Transverse colon (tissue), 4 donors: ENCODE measurements at regions not wholly inside any gene's neighbourhood (a gene's known extent, or its start where the extent isn't known, plus 50 kb on each side); places are given as distances from the start of the nearest gene placed in this dataset.

Experiments used
- DNase-seq: peaks from one replicate; pipeline ENCODE4 v3.0.0-alpha.2; 2019
- H3K27ac ChIP-seq, 4 donors: fragments of 200-600 bp; sonication (generic); 2 replicates each; pipeline ENCODE4 v1.5.1; 2016 to 2018; ENCODE audit warnings: inconsistent platforms in 4 of 4
- H3K27me3 ChIP-seq: fragments of 200-600 bp; sonication (generic); 2 replicates; pipeline ENCODE4 v1.5.1; 2017; ENCODE audit warnings: inconsistent platforms
- H3K36me3 ChIP-seq, 4 donors: fragments of 200-600 bp; sonication (generic); 2 replicates each; pipeline ENCODE4 v1.5.1; 2017 to 2019; ENCODE audit warnings: inconsistent platforms in 4 of 4
- H3K4me1 ChIP-seq, 4 donors: fragments of 200-600 bp; sonication (generic); 2 replicates each; pipeline ENCODE4 v1.5.1; 2017 to 2020; ENCODE audit warnings: inconsistent platforms in 4 of 4
- H3K4me3 ChIP-seq, 4 donors: fragments of 200-600 bp; sonication (generic); 1 replicate in 1 of 4; 2 replicates in 3 of 4; pipeline versions ENCODE4 v1.5.1 to v1.6.1; 2017 to 2019; ENCODE audit warnings: inconsistent platforms in 4 of 4
- H3K9me3 ChIP-seq, 2 donors: fragments of 200-600 bp; sonication (generic); 2 replicates each; pipeline ENCODE4 v1.5.1; 2017 to 2019; ENCODE audit warnings: inconsistent platforms in 2 of 2
- EP300 ChIP-seq: sonication (generic); formaldehyde crosslinking; IDR thresholded peaks from one replicate; pipeline ENCODE4 v1.6.1; 2017; ENCODE audit warnings: antibody characterized with exemption, low read depth
- POLR2A ChIP-seq: fragments of 450-650 bp; IDR thresholded peaks from one replicate; pipeline ENCODE4 v1.6.1; 2016; ENCODE audit warnings: antibody characterized with exemption, mild to moderate bottlenecking, moderate library complexity
- POLR2AphosphoS5 ChIP-seq, 3 donors: sonication (generic); formaldehyde crosslinking; IDR thresholded peaks; one replicate each; pipeline ENCODE4 v1.6.1; 2016; ENCODE audit warnings: antibody characterized with exemption in 3 of 3
- WGBS, 2 donors: methylation state at CpG; one replicate each; pipeline ENCODE4 v1.1.5; 2018; ENCODE audit warnings: low coverage in 1 of 2; 5-methylcytosine and 5-hydroxymethylcytosine counted together
- in situ Hi-C, 4 donors: fragments of 200-750 bp; cut with MboI; loops; one replicate each; pipeline versions ENCODE4 v1.15.0 to v1.15.1; 2017; ENCODE audit warnings: low sequenced_read_pairs in 3 of 4, low pct_ligation_motif_present in 1 of 4, low pct_unique_long_range_greater_than_20kb in 1 of 4
- intact Hi-C: fragments of 100-400 bp; cut with DNase I; formaldehyde crosslinking; loops from one replicate; pipeline ENCODE4 v1.15.1; 2023; ENCODE audit warnings: low total_unique reads
- TF ChIP-seq, protein P1 (sequence below), 5 experiments: fragments of 200-600 bp in 3 of 5; fragments of 450-650 bp in 2 of 5; sonication (generic) in 3 of 5; IDR thresholded peaks; 1 replicate in 2 of 5; 2 replicates in 3 of 5; pipeline ENCODE4 v1.5.1; 2016 to 2017; ENCODE audit warnings: antibody characterized with exemption in 5 of 5, inconsistent platforms in 3 of 5, mild to moderate bottlenecking in 2 of 5, moderate library complexity in 1 of 5

DNA sequence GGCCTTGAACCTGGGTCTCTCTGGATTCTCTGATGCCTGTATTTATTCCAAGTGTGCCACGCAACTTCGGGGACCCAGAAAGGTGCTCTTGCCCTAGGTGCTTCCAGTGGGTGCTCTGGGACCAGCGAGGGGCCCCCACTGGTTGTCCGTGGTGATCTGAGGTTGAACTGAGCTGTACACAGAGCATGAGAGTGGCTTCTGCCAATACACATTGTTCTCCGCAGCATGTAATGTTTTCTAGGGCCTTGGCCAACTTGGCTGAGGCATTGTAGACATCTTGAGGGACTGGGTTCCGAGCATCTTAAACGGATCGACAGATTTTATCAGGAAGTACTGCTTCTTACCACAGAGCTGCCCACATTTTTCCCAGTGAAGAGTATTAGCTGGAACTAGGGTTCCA, 117.9 kb downstream of the MTX3 start:
- TF ChIP-seq POLR2A (no peak), POLR2AphosphoS5 (IDR thresholded peaks at IDR 0.05) (no peak), EP300 (no peak)
- TF ChIP-seq, protein P1, sequence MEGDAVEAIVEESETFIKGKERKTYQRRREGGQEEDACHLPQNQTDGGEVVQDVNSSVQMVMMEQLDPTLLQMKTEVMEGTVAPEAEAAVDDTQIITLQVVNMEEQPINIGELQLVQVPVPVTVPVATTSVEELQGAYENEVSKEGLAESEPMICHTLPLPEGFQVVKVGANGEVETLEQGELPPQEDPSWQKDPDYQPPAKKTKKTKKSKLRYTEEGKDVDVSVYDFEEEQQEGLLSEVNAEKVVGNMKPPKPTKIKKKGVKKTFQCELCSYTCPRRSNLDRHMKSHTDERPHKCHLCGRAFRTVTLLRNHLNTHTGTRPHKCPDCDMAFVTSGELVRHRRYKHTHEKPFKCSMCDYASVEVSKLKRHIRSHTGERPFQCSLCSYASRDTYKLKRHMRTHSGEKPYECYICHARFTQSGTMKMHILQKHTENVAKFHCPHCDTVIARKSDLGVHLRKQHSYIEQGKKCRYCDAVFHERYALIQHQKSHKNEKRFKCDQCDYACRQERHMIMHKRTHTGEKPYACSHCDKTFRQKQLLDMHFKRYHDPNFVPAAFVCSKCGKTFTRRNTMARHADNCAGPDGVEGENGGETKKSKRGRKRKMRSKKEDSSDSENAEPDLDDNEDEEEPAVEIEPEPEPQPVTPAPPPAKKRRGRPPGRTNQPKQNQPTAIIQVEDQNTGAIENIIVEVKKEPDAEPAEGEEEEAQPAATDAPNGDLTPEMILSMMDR (IDR thresholded peaks at IDR 0.05): no peak
- H3K27ac ChIP-seq: no peak overlapping the region
- 88% methylated on average over 8 of the region's 8 CpGs; no CpG with 5 or more reads in 1 of the 2 donors for WGBS, 2 donors
- in situ Hi-C loops: no loop called here
- DNase-seq: no peak
- no peaks in the 10 kb centered on the region for H3K36me3 ChIP-seq
- H3K27me3 ChIP-seq: no peaks in the 10 kb centered on the region
- intact Hi-C loops: no loop called here
- H3K4me1 ChIP-seq: no peaks in the 10 kb centered on the region
- H3K4me3 ChIP-seq: no peak overlapping the region
- no peaks in the 10 kb centered on the region for H3K9me3 ChIP-seq

DNA sequence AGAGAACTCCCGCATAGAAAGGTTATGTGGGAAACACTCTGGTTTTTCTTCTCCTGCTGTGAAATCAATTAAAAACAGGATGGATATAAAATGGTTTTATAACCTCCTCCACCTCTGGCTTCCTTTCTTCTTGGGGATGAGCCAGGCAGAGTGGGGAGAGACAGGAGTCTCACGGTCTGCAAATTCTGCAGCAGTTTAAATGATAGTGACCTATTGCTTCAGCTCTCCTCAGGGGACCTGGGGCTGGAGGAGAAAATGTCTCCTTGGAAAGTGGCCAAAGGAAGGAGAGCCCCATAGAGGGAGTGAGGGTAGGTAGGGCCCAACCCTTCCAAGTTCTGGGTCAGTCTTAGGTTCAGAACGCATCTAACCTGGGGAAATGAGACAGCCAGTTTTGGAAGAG, 118.8 kb downstream of the MTX3 start:
- 20 to 63% methylated on average over 1 to 3 of the region's 3 CpGs for WGBS, 2 donors
- Histone ChIP-seq H3K36me3 (no peaks in the 10 kb centered on the region), H3K4me1 (no peaks in the 10 kb centered on the region), H3K27ac (no peak overlapping the region), H3K9me3 (no peaks in the 10 kb centered on the region), H3K4me3 (no peak overlapping the region), H3K27me3 (no peaks in the 10 kb centered on the region)
- intact Hi-C loops: no loop called here
- in situ Hi-C loops: no loop called here
- DNase-seq: no peak
- no peak for TF ChIP-seq EP300
- TF ChIP-seq, protein P1 (IDR thresholded peaks at IDR 0.05): no peak
- no peak for TF ChIP-seq POLR2A
- TF ChIP-seq POLR2AphosphoS5 (IDR thresholded peaks at IDR 0.05): no peak

DNA sequence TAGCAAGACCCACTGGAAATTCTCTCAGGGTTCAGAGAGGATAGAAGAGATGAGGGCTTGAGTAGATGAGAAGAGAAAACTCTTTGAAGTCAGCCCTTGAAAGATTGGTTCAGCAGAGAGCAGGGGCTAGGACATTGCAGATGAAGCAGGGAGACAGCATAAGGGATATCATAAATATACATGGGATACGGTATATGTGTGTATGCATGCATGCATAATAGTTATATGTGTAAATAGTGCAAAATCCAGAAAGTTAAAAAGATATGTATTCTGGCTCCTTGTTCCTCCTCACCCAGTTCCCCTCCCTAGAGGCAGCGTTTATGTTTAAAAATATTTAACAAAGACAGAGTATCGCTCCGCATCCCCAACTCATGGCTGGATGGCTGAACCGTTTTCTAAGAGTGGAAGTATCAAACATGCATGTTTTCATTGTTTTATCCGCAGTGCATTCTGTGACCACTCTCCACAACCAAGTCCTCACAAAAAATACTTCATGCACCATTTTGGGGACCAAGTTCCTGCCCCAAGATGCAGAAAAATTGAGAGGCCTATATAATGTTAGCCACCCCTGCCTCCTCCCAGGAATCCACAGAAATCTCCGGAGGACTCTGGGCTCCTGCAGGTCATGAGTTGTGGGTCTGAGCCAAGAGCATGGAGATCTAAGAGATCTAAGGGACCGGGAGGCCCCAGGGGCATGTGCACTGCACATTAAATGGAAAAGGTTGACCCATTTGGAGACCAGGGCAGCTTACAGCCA, 119.5 kb downstream of the MTX3 start:
- intact Hi-C loops: no loop called here

DNA sequence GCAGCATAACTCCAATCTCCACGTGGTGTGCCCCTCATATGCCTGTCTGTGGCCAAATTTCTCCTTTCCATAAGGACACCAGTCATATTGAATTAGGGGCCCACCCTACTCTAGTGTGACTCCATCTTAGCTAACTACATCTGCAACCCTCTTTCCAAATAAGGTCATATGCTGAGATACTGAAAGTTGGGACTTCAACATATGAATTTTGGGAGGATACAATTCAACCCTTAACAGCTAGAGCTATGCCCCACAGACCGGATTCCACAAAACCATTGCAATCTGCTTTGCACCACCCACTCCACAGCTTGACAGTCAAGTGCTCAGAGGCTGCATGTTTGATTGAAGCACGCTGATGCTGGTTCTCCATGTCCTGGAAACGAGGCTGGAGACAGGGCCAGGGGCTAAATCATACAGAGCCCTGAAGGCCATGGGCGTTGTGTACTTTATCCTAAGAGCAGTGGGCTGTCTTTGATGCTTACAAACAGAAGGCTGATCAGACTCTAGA, 122.8 kb downstream of the MTX3 start:
- Histone ChIP-seq H3K27me3 (no peaks in the 10 kb centered on the region), H3K4me3 (no peak overlapping the region), H3K4me1 (no peaks in the 10 kb centered on the region), H3K9me3 (no peaks in the 10 kb centered on the region), H3K27ac (no peak overlapping the region), H3K36me3 (no peaks in the 10 kb centered on the region)
- WGBS, 2 donors: 65% methylated on average over 5 of the region's 5 CpGs; no CpG with 5 or more reads in 1 of the 2 donors
- DNase-seq: no peak
- no peak for TF ChIP-seq EP300
- no peak for TF ChIP-seq POLR2AphosphoS5 (IDR thresholded peaks at IDR 0.05)
- no peak for TF ChIP-seq POLR2A
- intact Hi-C loops: no loop called here
- in situ Hi-C loops: no loop called here

More for the DNA sequence above, 119.5 kb downstream of the MTX3 start:
- Histone ChIP-seq H3K27ac (no peak overlapping the region), H3K27me3 (no peaks in the 10 kb centered on the region), H3K9me3 (no peaks in the 10 kb centered on the region), H3K4me3 (no peak overlapping the region), H3K4me1 (no peaks in the 10 kb centered on the region), H3K36me3 (no peaks in the 10 kb centered on the region)
- TF ChIP-seq POLR2AphosphoS5 (IDR thresholded peaks at IDR 0.05) (no peak), EP300 (no peak)
- no peak for DNase-seq
- in situ Hi-C loops: no loop called here
- 87% methylated on average over 7 to 8 of the region's 8 CpGs for WGBS, 2 donors

DNA sequence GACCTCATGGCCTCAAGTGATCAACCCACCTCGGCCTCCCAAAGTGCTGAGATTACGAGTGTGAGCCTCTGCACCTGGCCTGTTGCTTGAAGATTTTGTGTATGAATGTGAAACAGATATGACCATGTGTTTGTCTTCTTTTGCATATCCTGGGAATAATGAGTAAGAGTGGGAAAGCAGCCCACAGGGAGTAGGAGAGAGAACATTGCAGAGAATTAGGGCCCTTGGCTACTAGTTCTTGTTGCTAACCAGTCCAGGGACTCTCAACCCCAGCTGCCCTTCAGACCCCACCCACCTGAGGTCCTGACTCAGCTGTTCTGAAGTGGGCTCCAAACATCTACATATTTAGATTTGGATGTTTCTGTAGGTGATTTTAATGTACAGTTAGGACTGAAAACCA, 125.5 kb downstream of the MTX3 start:
- Histone ChIP-seq H3K36me3 (no peaks in the 10 kb centered on the region), H3K4me1 (no peaks in the 10 kb centered on the region), H3K9me3 (no peaks in the 10 kb centered on the region), H3K27me3 (no peaks in the 10 kb centered on the region), H3K4me3 (no peak overlapping the region), H3K27ac (no peak overlapping the region)
- 87% methylated on average over 2 of the region's 2 CpGs; no CpG with 5 or more reads in 1 of the 2 donors for WGBS, 2 donors
- in situ Hi-C loops (no loop called here), intact Hi-C loops (no loop called here)
- no peak for DNase-seq
- TF ChIP-seq POLR2A: no peak
- no peak for TF ChIP-seq POLR2AphosphoS5 (IDR thresholded peaks at IDR 0.05)
- no peak for TF ChIP-seq EP300
- TF ChIP-seq, protein P1 (IDR thresholded peaks at IDR 0.05): no peak
